Fibroblast of the aortic adventitia (primary cell): ENCODE measurements at regions not wholly inside any gene's neighbourhood (a gene's known extent, or its start where the extent isn't known, plus 50 kb on each side); places are given as distances from the start of the nearest gene placed in this dataset.

ENCODE experiments used
- DNase-seq: peaks from one replicate; pipeline ENCODE4 v3.0.0-alpha.2; 2010; ENCODE audit warnings: low read depth
- H3K4me3 ChIP-seq: 2 replicates; pipeline ENCODE4 v1.5.1; 2011; ENCODE audit warnings: low read depth, mild to moderate bottlenecking, control low read depth, low read length, moderate library complexity
- TF ChIP-seq, protein P1 (sequence below): IDR thresholded peaks from 2 replicates; pipeline ENCODE4 v1.5.1; 2011; ENCODE audit warnings: mild to moderate bottlenecking, low read length, control low read depth, inconsistent platforms; ENCODE audit not compliant: insufficient read depth

DNA sequence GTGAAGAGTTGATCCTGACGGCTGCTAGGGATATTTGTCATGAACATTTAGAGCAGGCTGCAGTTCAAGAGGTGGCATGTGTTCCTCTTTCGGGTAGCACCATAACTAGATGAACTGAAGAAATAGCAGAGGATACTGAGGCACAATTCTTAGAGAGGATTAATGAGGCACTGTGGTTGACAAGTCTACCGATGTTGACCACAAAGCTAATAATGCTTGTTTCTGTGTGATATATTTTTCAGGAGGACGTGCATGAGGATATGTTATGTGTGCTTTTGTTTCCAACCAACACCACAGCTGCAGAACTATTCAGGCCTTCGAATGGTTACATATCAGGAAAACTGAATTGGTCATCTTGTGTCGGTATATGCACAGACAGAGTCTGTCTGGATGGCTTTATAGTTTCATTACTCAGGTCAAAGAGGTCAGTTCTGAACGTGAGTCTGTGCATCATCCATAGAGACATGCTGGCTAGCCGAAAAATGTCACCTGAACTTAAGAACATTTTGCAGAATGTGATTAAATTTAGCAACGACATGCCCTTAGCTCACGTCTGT lies 210.1 kb upstream of the IRS2 start:
- TF ChIP-seq, protein P1, sequence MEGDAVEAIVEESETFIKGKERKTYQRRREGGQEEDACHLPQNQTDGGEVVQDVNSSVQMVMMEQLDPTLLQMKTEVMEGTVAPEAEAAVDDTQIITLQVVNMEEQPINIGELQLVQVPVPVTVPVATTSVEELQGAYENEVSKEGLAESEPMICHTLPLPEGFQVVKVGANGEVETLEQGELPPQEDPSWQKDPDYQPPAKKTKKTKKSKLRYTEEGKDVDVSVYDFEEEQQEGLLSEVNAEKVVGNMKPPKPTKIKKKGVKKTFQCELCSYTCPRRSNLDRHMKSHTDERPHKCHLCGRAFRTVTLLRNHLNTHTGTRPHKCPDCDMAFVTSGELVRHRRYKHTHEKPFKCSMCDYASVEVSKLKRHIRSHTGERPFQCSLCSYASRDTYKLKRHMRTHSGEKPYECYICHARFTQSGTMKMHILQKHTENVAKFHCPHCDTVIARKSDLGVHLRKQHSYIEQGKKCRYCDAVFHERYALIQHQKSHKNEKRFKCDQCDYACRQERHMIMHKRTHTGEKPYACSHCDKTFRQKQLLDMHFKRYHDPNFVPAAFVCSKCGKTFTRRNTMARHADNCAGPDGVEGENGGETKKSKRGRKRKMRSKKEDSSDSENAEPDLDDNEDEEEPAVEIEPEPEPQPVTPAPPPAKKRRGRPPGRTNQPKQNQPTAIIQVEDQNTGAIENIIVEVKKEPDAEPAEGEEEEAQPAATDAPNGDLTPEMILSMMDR = no peak
- no peak overlapping the region for H3K4me3 ChIP-seq
- no peak for DNase-seq

- TF ChIP-seq, protein P1 = no peak
- DNase-seq = no peak
These were observed 209.2 kb upstream of the IRS2 start for GRCh38 chr13:109995578-109995977.

DNA sequence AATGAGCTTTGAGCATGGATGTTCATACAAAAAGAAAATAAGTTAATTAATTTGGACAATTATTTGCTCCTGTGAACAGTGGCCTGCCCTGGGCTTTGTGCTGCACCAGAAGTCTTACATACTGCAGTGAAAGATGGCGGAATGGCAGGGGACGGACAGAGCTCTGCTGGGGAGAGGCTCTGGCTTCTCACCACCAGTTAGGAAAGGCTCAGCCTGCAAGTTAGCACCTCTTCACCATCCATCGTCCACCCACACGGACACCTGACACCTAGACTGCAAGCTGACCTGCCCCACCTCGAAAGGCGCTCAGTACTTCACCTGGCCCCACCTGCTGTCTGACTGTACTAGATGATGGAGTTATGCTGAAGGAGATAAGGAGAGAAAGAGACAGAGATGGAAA lies 203.9 kb upstream of the IRS2 start:
- no peak overlapping the region for H3K4me3 ChIP-seq
- DNase-seq = no peak
- TF ChIP-seq, protein P1 = no peak

More at GRCh38 chr13:109995578-109995977, 209.2 kb upstream of the IRS2 start:
- H3K4me3 ChIP-seq = no peak overlapping the region

- TF ChIP-seq, protein P1 = no peak
- no peak overlapping the region for H3K4me3 ChIP-seq
- peak; percentile 48 for DNase-seq
These were observed 203.3 kb upstream of the IRS2 start for GRCh38 chr13:109989686-109990085.

DNA sequence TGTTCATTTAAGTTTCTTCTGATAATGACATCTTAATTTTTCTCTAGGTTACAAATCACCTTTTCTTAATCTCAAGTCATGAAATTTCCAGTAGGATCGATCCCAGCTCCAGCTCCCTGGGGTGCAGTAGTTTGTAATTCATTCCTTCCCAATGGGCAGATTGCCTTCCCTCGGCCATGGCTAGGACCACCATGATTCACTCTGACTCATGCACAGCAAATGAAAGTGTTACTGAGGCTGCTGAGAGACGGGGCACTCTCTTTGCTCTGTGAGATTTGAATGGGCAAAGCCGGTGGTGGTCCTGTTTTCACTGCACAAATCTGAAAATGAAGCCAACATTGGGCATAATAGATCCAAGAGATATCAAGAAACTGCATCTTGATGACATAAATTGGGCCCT lies 202.8 kb upstream of the IRS2 start:
- H3K4me3 ChIP-seq = no peak overlapping the region
- TF ChIP-seq, protein P1 = no peak
- DNase-seq = peak; percentile 75

DNA sequence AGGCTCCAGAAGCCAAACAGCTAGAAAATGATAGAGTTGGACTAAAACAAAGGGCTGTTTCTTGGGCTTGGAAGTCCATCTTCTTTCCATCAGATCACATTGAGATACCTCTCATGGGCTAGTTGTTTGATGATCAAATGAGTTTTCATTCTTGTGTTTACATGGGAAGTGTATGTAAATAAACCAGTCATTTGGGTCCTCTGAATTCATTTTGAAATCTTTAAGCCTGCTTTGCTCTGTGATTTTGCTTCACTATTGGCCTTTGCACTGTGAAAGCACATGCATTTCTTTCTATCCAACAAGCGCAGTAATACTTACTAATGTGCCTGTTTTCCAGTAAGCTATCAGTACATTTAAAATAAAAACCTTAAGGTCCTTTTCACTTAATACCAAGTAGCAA lies 200.5 kb upstream of the IRS2 start:
- no peak overlapping the region for H3K4me3 ChIP-seq
- TF ChIP-seq, protein P1 = no peak
- no peak for DNase-seq

DNA sequence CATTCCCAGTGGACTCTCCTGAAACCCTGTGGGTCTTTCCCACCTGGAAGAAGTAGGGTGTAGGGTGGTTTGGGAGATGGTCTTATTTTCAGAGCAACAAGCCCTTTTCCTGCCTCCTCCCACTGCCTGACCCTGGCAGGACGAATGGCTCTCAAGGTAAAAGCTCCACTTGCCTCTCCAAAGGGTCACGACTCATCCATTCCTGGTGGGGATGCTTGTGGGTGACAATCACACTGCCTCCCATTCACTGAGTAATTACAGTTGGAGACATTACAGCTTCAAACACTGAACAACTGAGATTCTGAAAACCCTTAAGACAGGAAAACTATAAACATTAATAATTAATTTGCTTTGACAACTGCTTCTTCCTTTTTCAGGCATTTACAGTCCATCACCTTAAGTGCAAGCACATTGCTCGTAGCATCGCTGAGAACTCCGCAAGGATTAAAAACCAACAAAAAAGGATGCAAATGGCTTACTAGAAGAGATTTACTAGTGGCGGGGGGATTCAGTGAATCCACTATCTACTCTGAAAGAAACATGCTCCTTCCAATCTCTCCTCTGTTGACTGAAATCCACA lies 199.6 kb upstream of the IRS2 start:
- no peak overlapping the region for H3K4me3 ChIP-seq
- no peak for DNase-seq
- TF ChIP-seq, protein P1 = no peak
